IPS-15b (cell line): ENCODE measurements at regions not wholly inside any gene's neighbourhood (a gene's known extent, or its start where the extent isn't known, plus 50 kb on each side); places are given as distances from the start of the nearest gene placed in this dataset.

ENCODE experiments used
- H3K27me3 ChIP-seq: one replicate; pipeline ENCODE4 v1.6.1; 2013; ENCODE audit warnings: low read length; ENCODE audit not compliant: control insufficient read depth, insufficient read depth
- H3K36me3 ChIP-seq: one replicate; pipeline ENCODE4 v1.6.1; 2013; ENCODE audit warnings: low read length; ENCODE audit not compliant: control insufficient read depth, insufficient read depth
- H3K4me1 ChIP-seq: one replicate; pipeline ENCODE4 v1.6.1; 2013; ENCODE audit warnings: mild to moderate bottlenecking, low read length; ENCODE audit not compliant: control insufficient read depth, insufficient read depth
- H3K4me3 ChIP-seq: one replicate; pipeline ENCODE4 v1.5.1; 2013; ENCODE audit warnings: low read depth, low read length
- H3K9ac ChIP-seq: one replicate; pipeline ENCODE4 v1.6.1; 2013; ENCODE audit warnings: low read depth, mild to moderate bottlenecking, low read length
- H3K9me3 ChIP-seq: one replicate; pipeline ENCODE4 v1.6.1; 2013; ENCODE audit warnings: mild to moderate bottlenecking, low read length; ENCODE audit not compliant: control insufficient read depth, insufficient read depth

DNA sequence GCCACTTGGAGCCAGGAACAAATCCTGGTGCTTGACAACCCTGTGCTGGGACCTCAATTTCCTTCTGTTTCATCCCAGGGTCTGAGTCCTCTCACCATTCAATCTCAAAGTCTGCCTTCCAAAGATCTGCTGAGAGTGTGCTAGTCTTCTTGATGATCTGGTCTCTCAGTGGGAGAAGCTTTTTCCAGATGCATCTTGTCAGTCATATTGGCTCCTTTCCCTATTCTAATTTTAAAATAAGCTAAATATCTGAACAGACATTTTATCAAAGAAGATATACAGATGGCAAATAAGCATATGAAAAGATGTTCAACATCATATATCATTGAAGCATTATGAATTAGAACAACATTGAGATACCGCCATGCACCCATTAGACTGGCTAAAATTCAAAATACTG lies 469.3 kb downstream of the NEBL start:
- no peak overlapping the region for H3K4me3 ChIP-seq
- no peaks in the 10 kb centered on the region for H3K36me3 ChIP-seq
- no peaks in the 10 kb centered on the region for H3K4me1 ChIP-seq
- no peaks in the 10 kb centered on the region for H3K27me3 ChIP-seq
- no peak overlapping the region for H3K9ac ChIP-seq
- peaks cover 6% of the 10 kb centered on the region for H3K9me3 ChIP-seq

DNA sequence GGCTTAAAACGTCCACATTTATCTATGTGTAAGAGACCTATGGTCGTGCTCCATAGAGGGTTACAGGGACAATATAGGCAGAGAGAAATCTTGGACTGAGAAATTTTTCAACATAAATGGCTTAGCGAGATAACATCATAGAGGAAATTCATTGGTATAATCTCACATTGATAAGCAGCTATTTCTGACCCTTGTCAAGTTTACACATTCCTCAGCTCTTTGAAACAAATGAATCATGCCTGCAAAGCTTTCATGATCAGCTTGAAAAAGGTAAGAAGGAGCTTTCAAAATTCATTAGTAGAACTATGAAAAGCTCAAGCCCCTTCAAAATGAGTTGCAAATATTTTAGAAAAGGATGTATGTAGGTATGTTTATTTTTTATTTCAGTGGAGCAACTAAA lies 478.8 kb downstream of the NEBL start:
- Histone ChIP-seq H3K36me3 (no peaks in the 10 kb centered on the region), H3K9ac (no peak overlapping the region), H3K4me3 (no peak overlapping the region), H3K27me3 (no peaks in the 10 kb centered on the region), H3K4me1 (no peaks in the 10 kb centered on the region), H3K9me3 (no peaks in the 10 kb centered on the region)

DNA sequence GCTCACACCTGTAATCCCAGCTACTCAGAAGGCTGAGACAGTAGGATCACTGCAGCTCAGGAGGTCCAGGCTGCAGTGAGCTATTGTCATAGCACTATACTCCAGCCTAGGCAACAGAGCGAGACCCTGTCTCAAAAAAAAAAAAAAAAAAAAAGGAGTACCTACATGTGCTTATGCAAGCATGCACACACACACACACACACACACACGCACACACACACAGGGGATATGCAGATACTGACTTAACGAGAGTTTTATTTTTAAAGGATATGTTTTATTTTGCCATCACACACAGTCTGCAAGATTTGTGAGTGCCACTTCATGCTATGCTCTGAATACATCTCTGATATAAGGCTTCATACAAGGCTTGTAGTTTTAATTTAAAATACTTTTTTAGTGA lies 479.3 kb downstream of the NEBL start:
- Histone ChIP-seq H3K4me1 (no peaks in the 10 kb centered on the region), H3K4me3 (no peak overlapping the region), H3K27me3 (no peaks in the 10 kb centered on the region), H3K9me3 (no peaks in the 10 kb centered on the region), H3K9ac (no peak overlapping the region), H3K36me3 (no peaks in the 10 kb centered on the region)

DNA sequence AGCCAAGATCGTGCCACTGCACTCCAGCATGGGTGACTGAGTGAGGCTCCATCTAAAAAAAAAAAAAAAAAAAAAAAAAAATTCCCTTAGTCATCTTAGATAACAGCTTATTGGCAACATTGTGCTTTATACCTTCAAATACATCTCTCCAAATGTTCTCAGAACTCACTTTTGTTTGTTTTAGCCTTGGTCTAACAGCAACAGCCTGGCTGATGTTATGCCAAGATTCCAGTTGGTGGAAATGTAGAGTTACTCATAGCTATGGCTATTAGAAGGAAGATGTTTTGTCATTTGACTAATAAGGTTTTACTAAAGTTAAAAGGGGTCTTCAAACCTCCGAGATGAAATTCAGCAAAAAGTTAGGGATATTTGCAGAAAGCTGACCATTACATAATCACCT lies 481.4 kb downstream of the NEBL start:
- no peaks in the 10 kb centered on the region for H3K9me3 ChIP-seq
- H3K27me3 ChIP-seq, result no peaks in the 10 kb centered on the region
- H3K4me1 ChIP-seq, result no peaks in the 10 kb centered on the region
- no peak overlapping the region for H3K4me3 ChIP-seq
- H3K36me3 ChIP-seq, result no peaks in the 10 kb centered on the region
- H3K9ac ChIP-seq, result no peak overlapping the region

DNA sequence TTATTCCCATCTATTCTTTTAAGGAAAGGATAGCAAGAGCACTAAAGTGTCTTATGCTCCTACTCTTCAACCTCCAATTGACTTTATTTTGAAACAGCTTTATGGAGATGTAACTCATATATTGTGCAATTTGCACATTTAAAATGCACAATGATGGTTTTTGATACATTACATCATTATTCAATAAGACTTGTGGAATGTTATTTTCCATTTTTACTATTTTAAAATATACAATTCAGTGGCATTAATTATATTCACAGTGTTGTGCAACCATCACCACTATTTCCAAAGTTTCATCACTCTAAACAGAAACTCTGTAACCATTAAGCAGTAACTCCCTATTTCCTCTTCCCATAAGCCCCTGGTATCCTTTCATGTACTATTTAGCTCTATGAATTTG lies 489.8 kb downstream of the NEBL start:
- H3K36me3 ChIP-seq, result no peaks in the 10 kb centered on the region
- no peak overlapping the region for H3K4me3 ChIP-seq
- H3K9ac ChIP-seq, result no peak overlapping the region
- no peaks in the 10 kb centered on the region for H3K27me3 ChIP-seq
- no peaks in the 10 kb centered on the region for H3K9me3 ChIP-seq
- no peaks in the 10 kb centered on the region for H3K4me1 ChIP-seq

DNA sequence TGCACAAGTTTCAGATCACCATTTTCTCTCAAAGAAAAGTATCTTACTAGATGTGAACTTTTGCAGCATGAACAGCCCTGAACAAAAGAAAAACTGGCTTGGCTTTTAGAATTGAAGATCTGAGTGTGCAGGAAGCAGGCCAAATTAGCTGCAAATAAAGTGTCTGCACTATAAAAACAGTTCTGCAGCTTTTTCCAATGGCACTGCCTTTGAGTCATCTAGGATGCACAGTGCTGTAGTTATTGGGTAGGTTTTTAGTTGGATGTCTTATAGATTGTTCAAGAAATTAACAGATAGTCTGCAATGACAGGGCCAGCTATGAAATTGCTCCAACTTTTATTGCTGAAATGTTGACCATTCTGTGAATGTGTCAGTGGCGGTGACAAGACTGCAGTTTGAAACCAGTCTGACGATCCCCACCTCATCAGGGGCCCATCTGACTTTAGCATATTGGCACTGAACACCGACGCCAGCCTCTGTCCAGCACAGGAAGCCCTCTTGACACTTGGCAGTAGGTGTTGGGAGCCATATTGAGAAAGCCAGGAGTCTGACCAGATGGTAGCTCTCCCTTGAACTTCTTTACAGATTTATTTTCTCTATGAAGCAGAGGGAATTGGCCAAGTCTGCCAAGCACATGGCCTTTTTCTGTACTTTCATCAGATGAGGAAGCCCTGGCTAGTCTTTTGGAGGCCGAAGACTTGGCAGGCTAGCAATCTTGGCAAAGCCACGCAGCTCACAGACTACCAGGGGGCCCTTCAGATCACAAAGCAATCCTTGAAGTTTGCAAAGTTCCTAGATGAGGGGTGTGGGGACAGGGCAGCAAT lies 490.6 kb downstream of the NEBL start:
- Histone ChIP-seq H3K9me3 (no peaks in the 10 kb centered on the region), H3K27me3 (no peaks in the 10 kb centered on the region), H3K36me3 (no peaks in the 10 kb centered on the region), H3K4me1 (no peaks in the 10 kb centered on the region), H3K4me3 (no peak overlapping the region), H3K9ac (no peak overlapping the region)

DNA sequence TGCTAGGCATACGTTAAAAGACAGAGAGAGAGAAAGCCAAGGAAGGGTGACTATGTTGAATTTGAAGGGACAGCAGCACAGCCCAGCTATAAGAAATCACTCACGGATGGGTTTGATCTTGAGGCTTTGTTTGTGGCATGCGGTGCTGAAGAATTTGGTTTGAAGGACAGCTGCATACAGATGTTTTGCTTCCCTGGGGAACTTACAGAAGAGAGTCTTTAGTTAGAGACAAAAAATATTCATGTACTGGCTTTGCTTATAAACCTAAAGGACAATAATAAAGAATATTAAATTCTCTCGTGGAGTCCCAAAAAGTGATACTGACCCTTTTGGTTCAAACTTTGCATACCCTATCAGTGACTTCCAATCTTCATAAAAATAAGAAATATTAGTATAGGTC lies 491.4 kb downstream of the NEBL start:
- H3K9ac ChIP-seq, result no peak overlapping the region
- H3K4me1 ChIP-seq, result no peaks in the 10 kb centered on the region
- no peak overlapping the region for H3K4me3 ChIP-seq
- no peaks in the 10 kb centered on the region for H3K36me3 ChIP-seq
- H3K27me3 ChIP-seq, result no peaks in the 10 kb centered on the region
- H3K9me3 ChIP-seq, result no peaks in the 10 kb centered on the region

DNA sequence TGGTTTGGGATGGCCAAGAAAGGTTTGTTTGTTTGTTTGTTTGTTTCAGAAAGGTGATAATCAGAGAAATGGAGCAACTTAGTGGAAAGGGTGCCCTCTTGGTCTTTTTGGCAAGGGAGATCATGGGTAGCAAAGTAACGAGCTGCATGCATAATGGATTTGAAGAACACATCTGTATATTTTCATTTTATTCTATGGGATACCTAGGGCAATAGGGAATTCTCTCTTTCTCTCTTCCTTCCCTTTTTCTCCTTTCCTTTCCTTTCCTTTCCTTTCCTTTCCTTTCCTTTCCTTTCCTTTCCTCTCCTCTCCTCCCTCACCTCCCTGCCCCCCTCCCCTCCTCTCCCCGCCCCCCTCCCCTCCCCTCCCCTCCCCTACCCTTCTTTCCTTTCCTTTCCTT lies 492.1 kb downstream of the NEBL start:
- no peak overlapping the region for H3K4me3 ChIP-seq
- H3K9me3 ChIP-seq, result no peaks in the 10 kb centered on the region
- no peaks in the 10 kb centered on the region for H3K36me3 ChIP-seq
- no peaks in the 10 kb centered on the region for H3K4me1 ChIP-seq
- no peak overlapping the region for H3K9ac ChIP-seq
- H3K27me3 ChIP-seq, result no peaks in the 10 kb centered on the region

DNA sequence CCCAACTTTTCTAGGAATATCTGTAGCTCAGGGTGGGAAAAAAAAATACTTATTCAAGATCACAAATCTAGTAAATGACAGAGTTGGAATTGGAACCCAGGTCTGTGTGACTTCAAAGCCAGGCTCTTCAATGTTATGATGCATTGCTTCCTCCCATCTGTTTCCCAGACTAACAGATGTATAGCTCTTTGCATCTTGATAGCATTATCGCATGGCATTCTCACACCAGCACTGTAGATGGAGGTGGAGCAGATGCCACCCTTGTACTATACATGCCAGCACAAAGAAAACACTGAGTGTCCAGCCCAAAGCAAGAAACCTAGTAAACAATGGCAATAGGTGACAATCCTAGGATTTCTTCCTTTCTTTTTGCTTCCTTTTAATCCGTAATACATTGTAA lies 497.3 kb downstream of the NEBL start:
- Histone ChIP-seq H3K27me3 (no peaks in the 10 kb centered on the region), H3K9me3 (no peaks in the 10 kb centered on the region), H3K9ac (no peak overlapping the region), H3K4me1 (no peaks in the 10 kb centered on the region), H3K36me3 (no peaks in the 10 kb centered on the region), H3K4me3 (no peak overlapping the region)

DNA sequence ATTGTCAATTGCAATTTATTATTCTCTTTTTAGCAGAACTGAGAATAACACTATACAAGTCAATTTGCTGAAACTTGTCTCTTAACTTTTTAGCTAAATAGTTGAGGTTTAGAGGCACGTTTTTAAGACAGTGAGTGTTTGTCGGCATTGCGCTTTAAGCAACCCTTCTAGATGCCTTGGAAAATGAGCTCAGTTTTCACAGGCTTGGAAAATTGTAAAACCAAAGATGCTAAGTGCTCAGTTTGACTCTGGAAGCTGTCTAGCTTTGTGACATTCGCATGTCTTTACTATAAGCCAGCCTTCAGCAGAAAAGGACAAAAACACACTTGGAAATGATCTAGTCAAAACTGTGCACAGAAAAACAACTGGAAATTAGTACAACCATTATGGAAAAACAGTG lies 500.4 kb downstream of the NEBL start:
- H3K4me3 ChIP-seq, result no peak overlapping the region
- no peaks in the 10 kb centered on the region for H3K4me1 ChIP-seq
- H3K9me3 ChIP-seq, result no peaks in the 10 kb centered on the region
- no peak overlapping the region for H3K9ac ChIP-seq
- H3K36me3 ChIP-seq, result no peaks in the 10 kb centered on the region
- H3K27me3 ChIP-seq, result no peaks in the 10 kb centered on the region

DNA sequence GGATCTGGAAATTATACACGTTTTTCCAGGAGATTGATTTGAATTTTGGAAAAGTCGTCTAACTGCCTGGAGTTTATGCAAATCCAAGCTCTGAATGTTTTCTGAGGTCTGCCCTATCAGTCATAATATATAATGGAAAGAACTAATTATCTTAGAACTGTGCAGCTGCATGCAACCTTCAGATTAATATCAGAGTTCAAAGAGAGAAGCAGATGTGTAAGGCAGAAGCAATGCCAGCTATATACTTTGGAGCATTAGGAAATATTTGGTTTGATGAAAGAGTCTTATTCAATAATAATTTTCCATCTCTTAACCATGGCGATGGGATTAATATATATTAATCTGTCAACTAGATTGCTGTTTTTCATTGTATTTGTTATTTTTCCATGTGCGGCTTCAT lies 500.9 kb downstream of the NEBL start:
- Histone ChIP-seq H3K9me3 (no peaks in the 10 kb centered on the region), H3K9ac (no peak overlapping the region), H3K4me1 (no peaks in the 10 kb centered on the region), H3K4me3 (no peak overlapping the region), H3K36me3 (no peaks in the 10 kb centered on the region), H3K27me3 (no peaks in the 10 kb centered on the region)

DNA sequence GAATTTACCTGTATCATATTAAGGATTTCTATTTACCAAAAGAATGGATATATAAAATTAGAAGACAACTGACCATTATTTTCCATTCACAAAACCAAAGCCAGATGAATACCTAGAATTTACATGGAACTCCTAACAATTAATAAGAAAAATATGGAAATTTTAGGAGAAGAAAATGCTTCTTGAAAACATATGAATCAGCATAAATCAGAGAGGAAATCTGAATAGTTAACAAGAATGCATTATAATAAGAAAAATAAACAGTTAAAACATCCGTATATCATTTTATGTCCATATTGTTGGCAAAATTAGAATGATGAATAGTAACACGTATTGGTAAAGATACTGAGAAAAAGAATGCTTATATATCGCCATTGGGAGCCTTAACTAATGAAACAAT lies 505.5 kb downstream of the NEBL start:
- no peaks in the 10 kb centered on the region for H3K9me3 ChIP-seq
- no peaks in the 10 kb centered on the region for H3K36me3 ChIP-seq
- H3K9ac ChIP-seq, result no peak overlapping the region
- no peak overlapping the region for H3K4me3 ChIP-seq
- H3K27me3 ChIP-seq, result no peaks in the 10 kb centered on the region
- H3K4me1 ChIP-seq, result no peaks in the 10 kb centered on the region
